ENCODE measurements at regions not wholly inside any gene's neighbourhood (a gene's known extent, or its start where the extent isn't known, plus 50 kb on each side); places are given as distances from the start of the nearest gene placed in this dataset.

- intact Hi-C loops (cut with DNase I, micrococcal nuclease), result no loop called here
- no peak for ATAC-seq
- no peaks in the 10 kb centered on the region for H3K9me3 ChIP-seq
- H3K4me3 ChIP-seq, result no peak overlapping the region
- DNase-seq, result no peak
- TF ChIP-seq, protein P1, sequence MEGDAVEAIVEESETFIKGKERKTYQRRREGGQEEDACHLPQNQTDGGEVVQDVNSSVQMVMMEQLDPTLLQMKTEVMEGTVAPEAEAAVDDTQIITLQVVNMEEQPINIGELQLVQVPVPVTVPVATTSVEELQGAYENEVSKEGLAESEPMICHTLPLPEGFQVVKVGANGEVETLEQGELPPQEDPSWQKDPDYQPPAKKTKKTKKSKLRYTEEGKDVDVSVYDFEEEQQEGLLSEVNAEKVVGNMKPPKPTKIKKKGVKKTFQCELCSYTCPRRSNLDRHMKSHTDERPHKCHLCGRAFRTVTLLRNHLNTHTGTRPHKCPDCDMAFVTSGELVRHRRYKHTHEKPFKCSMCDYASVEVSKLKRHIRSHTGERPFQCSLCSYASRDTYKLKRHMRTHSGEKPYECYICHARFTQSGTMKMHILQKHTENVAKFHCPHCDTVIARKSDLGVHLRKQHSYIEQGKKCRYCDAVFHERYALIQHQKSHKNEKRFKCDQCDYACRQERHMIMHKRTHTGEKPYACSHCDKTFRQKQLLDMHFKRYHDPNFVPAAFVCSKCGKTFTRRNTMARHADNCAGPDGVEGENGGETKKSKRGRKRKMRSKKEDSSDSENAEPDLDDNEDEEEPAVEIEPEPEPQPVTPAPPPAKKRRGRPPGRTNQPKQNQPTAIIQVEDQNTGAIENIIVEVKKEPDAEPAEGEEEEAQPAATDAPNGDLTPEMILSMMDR (IDR thresholded peaks at IDR 0.05), result no peak
- no peaks in the 10 kb centered on the region for H3K36me3 ChIP-seq (ENCODE audit: low read depth)
- no peaks in the 10 kb centered on the region for H3K4me1 ChIP-seq (ENCODE audit: low read depth)
Measured at GRCh38 chr2:12641441-12641840, 75.3 kb upstream of the TRIB2 start.

- TF ChIP-seq, protein P1 (IDR thresholded peaks at IDR 0.05), result no peak
- Histone ChIP-seq H3K9me3 (no peaks in the 10 kb centered on the region), H3K36me3 (ENCODE audit: low read depth) (no peaks in the 10 kb centered on the region), H3K4me3 (no peak overlapping the region), H3K4me1 (ENCODE audit: low read depth) (no peaks in the 10 kb centered on the region)
- DNase-seq (no peak), ATAC-seq (no peak)
- intact Hi-C loops (cut with DNase I, micrococcal nuclease), result no loop called here
Measured at GRCh38 chr2:12642332-12642731, 74.4 kb upstream of the TRIB2 start.

GRCh38 chr2:12642859-12643258 is 73.9 kb upstream of the TRIB2 start:
- no peak overlapping the region for H3K4me3 ChIP-seq
- H3K36me3 ChIP-seq (ENCODE audit: low read depth), result no peaks in the 10 kb centered on the region
- intact Hi-C loops (cut with DNase I, micrococcal nuclease), result no loop called here
- TF ChIP-seq, protein P1 (IDR thresholded peaks at IDR 0.05), result no peak
- H3K9me3 ChIP-seq, result no peaks in the 10 kb centered on the region
- DNase-seq (no peak), ATAC-seq (no peak)
- H3K4me1 ChIP-seq (ENCODE audit: low read depth), result no peaks in the 10 kb centered on the region

DNA sequence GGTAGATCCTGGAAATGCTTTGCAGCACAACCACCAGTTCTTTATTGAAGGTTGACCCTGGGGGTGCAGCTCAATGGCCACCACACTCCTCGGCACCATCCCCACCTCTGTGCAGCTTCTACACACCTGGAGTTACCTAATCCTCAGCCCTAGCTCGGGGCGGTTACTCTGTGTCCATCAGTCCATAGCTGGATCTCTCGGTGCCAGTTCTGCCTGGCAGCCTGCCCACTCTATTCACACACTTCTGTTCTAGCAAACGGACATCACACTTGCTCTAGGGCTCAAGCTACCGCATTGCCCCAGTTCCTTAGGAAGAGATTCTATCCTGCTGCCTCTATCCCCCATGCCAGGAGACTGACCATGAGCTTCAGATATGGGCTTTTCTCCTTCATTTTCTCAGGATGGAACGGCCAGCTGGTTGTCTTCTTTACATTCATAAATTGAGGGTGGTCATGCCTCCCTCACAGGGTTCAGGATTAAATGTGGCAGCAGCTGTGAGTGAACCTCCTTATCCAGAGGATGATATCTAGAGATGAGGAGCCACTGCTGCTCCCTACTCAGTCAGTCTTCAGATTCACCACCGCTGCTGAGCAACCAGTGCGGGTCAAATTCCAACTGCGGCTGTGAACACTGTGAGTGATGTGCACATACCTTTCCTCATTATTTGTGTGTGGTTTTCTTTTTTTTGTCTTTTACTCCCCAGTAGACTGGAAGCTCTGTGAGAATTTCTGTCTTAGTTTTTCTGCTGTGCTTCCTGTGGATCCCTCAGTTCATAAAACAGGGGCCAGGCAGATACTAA is 66.9 kb upstream of the TRIB2 start:
- Histone ChIP-seq H3K4me3 (no peak overlapping the region), H3K4me1 (ENCODE audit: low read depth) (no peaks in the 10 kb centered on the region), H3K9me3 (no peaks in the 10 kb centered on the region), H3K36me3 (ENCODE audit: low read depth) (no peaks in the 10 kb centered on the region)
- TF ChIP-seq, protein P1 (IDR thresholded peaks at IDR 0.05), result no peak
- intact Hi-C loops (cut with DNase I, micrococcal nuclease), result no loop called here
- ATAC-seq (no peak), DNase-seq (no peak)

GRCh38 chr2:12651641-12652040 is 65.1 kb upstream of the TRIB2 start:
- no peak for ATAC-seq
- TF ChIP-seq, protein P1 (IDR thresholded peaks at IDR 0.05), result no peak
- DNase-seq, result no peak
- Histone ChIP-seq H3K36me3 (ENCODE audit: low read depth) (no peaks in the 10 kb centered on the region), H3K4me3 (no peak overlapping the region), H3K4me1 (ENCODE audit: low read depth) (no peaks in the 10 kb centered on the region), H3K9me3 (no peaks in the 10 kb centered on the region)
- intact Hi-C loops (cut with DNase I, micrococcal nuclease), result no loop called here

Measured in mucosa of descending colon (tissue), 3 donors.